ENCODE measurements at regions not wholly inside any gene's neighbourhood (a gene's known extent, or its start where the extent isn't known, plus 50 kb on each side); places are given as distances from the start of the nearest gene placed in this dataset.
"Not testable (repeated sequence)": the region's sequence is repeated elsewhere in the genome, so short reads cannot be mapped to it uniquely, and the experiment has no call there.

GRCh38 chr5:27995867-27996266 lies 957.5 kb upstream of the CDH9 start:
- DNase-seq: no peak

- DNase-seq: no peak
These were observed 939.9 kb upstream of the CDH9 start for GRCh38 chr5:27978322-27978721.

- DNase-seq: no peak
These were observed 930.8 kb upstream of the CDH9 start for GRCh38 chr5:27969157-27969556.

- no peak for DNase-seq
These were observed 924.8 kb upstream of the CDH9 start for GRCh38 chr5:27963050-27963783.

- no peak for DNase-seq
These were observed 923.8 kb upstream of the CDH9 start for GRCh38 chr5:27962198-27962597.

GRCh38 chr5:27947088-27947487 lies 908.7 kb upstream of the CDH9 start:
- no peak for DNase-seq

GRCh38 chr5:27944471-27944870 lies 906.1 kb upstream of the CDH9 start:
- DNase-seq: no peak

- DNase-seq: no peak
These were observed 900.6 kb upstream of the CDH9 start for GRCh38 chr5:27938989-27939388.

GRCh38 chr5:27928060-27928459 lies 889.7 kb upstream of the CDH9 start:
- no peak for DNase-seq

GRCh38 chr5:27911216-27911615 lies 872.8 kb upstream of the CDH9 start:
- no peak for DNase-seq

- no peak for DNase-seq
These were observed 870.0 kb upstream of the CDH9 start for GRCh38 chr5:27908341-27908740.

GRCh38 chr5:27906931-27907601 lies 868.7 kb upstream of the CDH9 start:
- no peak for DNase-seq

GRCh38 chr5:27906481-27906880 lies 868.1 kb upstream of the CDH9 start:
- no peak for DNase-seq

- DNase-seq: no peak
These were observed 862.4 kb upstream of the CDH9 start for GRCh38 chr5:27900761-27901160.

- no peak for DNase-seq
These were observed 837.7 kb upstream of the CDH9 start for GRCh38 chr5:27876071-27876470.

- no peak for DNase-seq
These were observed 836.8 kb upstream of the CDH9 start for GRCh38 chr5:27875148-27875547.

- DNase-seq: no peak
These were observed 829.9 kb upstream of the CDH9 start for GRCh38 chr5:27868292-27868691.

- DNase-seq: no peak
These were observed 817.1 kb upstream of the CDH9 start for GRCh38 chr5:27855491-27855890.

GRCh38 chr5:27854243-27854852 lies 816.0 kb upstream of the CDH9 start:
- no peak for DNase-seq

GRCh38 chr5:27845248-27845647 lies 806.9 kb upstream of the CDH9 start:
- DNase-seq: no peak

- not testable (repeated sequence) for DNase-seq
These were observed 798.3 kb upstream of the CDH9 start for GRCh38 chr5:27836704-27837103.

GRCh38 chr5:27832886-27833285 lies 794.5 kb upstream of the CDH9 start:
- DNase-seq: no peak

- no peak for DNase-seq
These were observed 792.2 kb upstream of the CDH9 start for GRCh38 chr5:27830546-27830945.

- no peak for DNase-seq
These were observed 783.3 kb upstream of the CDH9 start for GRCh38 chr5:27821681-27822080.
